ENCODE measurements at regions not wholly inside any gene's neighbourhood (a gene's known extent, or its start where the extent isn't known, plus 50 kb on each side); places are given as distances from the start of the nearest gene placed in this dataset.

- Histone ChIP-seq H3K4me2 (ENCODE audit: low read depth, low read length) (no peak overlapping the region), H3K79me2 (ENCODE audit: low read length) (no peaks in the 10 kb centered on the region), H3K27ac (ENCODE audit: low read length) (no peak overlapping the region), H3K4me3 (ENCODE audit: low read length) (no peak overlapping the region), H3K4me1 (ENCODE audit: low read length) (no peaks in the 10 kb centered on the region), H4K20me1 (ENCODE audit: insufficient read depth, low read length) (no peaks in the 10 kb centered on the region), H2AFZ (ENCODE audit: low read length) (no peak overlapping the region), H3K9me3 (replicated peaks; ENCODE audit: insufficient read depth, low read length) (no peaks in the 10 kb centered on the region), H3K27me3 (replicated peaks; ENCODE audit: insufficient read depth, low read length) (no peaks in the 10 kb centered on the region), H3K9ac (ENCODE audit: low read length) (no peak overlapping the region), H3K9me2 (replicated peaks; ENCODE audit: insufficient read depth, low read length) (no peaks in the 10 kb centered on the region), H3K36me3 (replicated peaks; ENCODE audit: insufficient read depth, low read length) (no peaks in the 10 kb centered on the region), H3F3A (ENCODE audit: insufficient read depth, low read length) (no peaks in the 10 kb centered on the region)
- no peak for DNase-seq
- TF ChIP-seq EZH2phosphoT487 (IDR thresholded peaks at IDR 0.05; ENCODE audit: low read length) (no peak), EZH2 (optimal IDR thresholded peaks at IDR 0.05; ENCODE audit: low read depth, low read length) (no peak), CTCF (IDR thresholded peaks at IDR 0.05; ENCODE audit: low read length) (no peak)
These were observed 276.4 kb upstream of the SP8 start for GRCh38 chr7:21063106-21063505.

GRCh38 chr7:21064698-21065648 is 278.3 kb upstream of the SP8 start:
- no peak overlapping the region for H2AFZ ChIP-seq (ENCODE audit: low read length)
- no peak overlapping the region for H3K4me3 ChIP-seq (ENCODE audit: low read length)
- DNase-seq, result no peak
- no peaks in the 10 kb centered on the region for H3K4me1 ChIP-seq (ENCODE audit: low read length)
- H3K79me2 ChIP-seq (ENCODE audit: low read length), result no peaks in the 10 kb centered on the region
- no peaks in the 10 kb centered on the region for H3F3A ChIP-seq (ENCODE audit: insufficient read depth, low read length)
- no peaks in the 10 kb centered on the region for H4K20me1 ChIP-seq (ENCODE audit: insufficient read depth, low read length)
- no peak for TF ChIP-seq CTCF (IDR thresholded peaks at IDR 0.05; ENCODE audit: low read length)
- no peak for TF ChIP-seq EZH2phosphoT487 (IDR thresholded peaks at IDR 0.05; ENCODE audit: low read length)
- TF ChIP-seq EZH2 (optimal IDR thresholded peaks at IDR 0.05; ENCODE audit: low read depth, low read length), result no peak
- H3K9ac ChIP-seq (ENCODE audit: low read length), result no peak overlapping the region
- no peaks in the 10 kb centered on the region for H3K9me2 ChIP-seq (replicated peaks; ENCODE audit: insufficient read depth, low read length)
- no peaks in the 10 kb centered on the region for H3K9me3 ChIP-seq (replicated peaks; ENCODE audit: insufficient read depth, low read length)
- H3K27ac ChIP-seq (ENCODE audit: low read length), result no peak overlapping the region
- no peaks in the 10 kb centered on the region for H3K27me3 ChIP-seq (replicated peaks; ENCODE audit: insufficient read depth, low read length)
- no peaks in the 10 kb centered on the region for H3K36me3 ChIP-seq (replicated peaks; ENCODE audit: insufficient read depth, low read length)
- no peak overlapping the region for H3K4me2 ChIP-seq (ENCODE audit: low read depth, low read length)

- H3F3A ChIP-seq (ENCODE audit: insufficient read depth, low read length), result no peaks in the 10 kb centered on the region
- H3K9me2 ChIP-seq (replicated peaks; ENCODE audit: insufficient read depth, low read length), result no peaks in the 10 kb centered on the region
- DNase-seq, result no peak
- H3K27ac ChIP-seq (ENCODE audit: low read length), result no peak overlapping the region
- no peaks in the 10 kb centered on the region for H3K9me3 ChIP-seq (replicated peaks; ENCODE audit: insufficient read depth, low read length)
- H3K4me2 ChIP-seq (ENCODE audit: low read depth, low read length), result no peak overlapping the region
- H3K4me3 ChIP-seq (ENCODE audit: low read length), result no peak overlapping the region
- H3K9ac ChIP-seq (ENCODE audit: low read length), result no peak overlapping the region
- no peaks in the 10 kb centered on the region for H3K27me3 ChIP-seq (replicated peaks; ENCODE audit: insufficient read depth, low read length)
- no peaks in the 10 kb centered on the region for H3K79me2 ChIP-seq (ENCODE audit: low read length)
- H3K4me1 ChIP-seq (ENCODE audit: low read length), result no peaks in the 10 kb centered on the region
- no peaks in the 10 kb centered on the region for H4K20me1 ChIP-seq (ENCODE audit: insufficient read depth, low read length)
- H2AFZ ChIP-seq (ENCODE audit: low read length), result no peak overlapping the region
- H3K36me3 ChIP-seq (replicated peaks; ENCODE audit: insufficient read depth, low read length), result no peaks in the 10 kb centered on the region
- TF ChIP-seq EZH2phosphoT487 (IDR thresholded peaks at IDR 0.05; ENCODE audit: low read length) (no peak), EZH2 (optimal IDR thresholded peaks at IDR 0.05; ENCODE audit: low read depth, low read length) (no peak), CTCF (IDR thresholded peaks at IDR 0.05; ENCODE audit: low read length) (no peak)
These were observed 279.5 kb upstream of the SP8 start for GRCh38 chr7:21066221-21066620.

Measured in MM.1S (cell line).